C1 segment of cervical spinal cord (tissue), 14 donors: ENCODE measurements at regions not wholly inside any gene's neighbourhood (a gene's known extent, or its start where the extent isn't known, plus 50 kb on each side); places are given as distances from the start of the nearest gene placed in this dataset.

Source experiments
- DNase-seq, 14 donors: peaks; one replicate each; lab custom pipeline; 2025; lab: John Stamatoyannopoulos, UW

- DNase-seq = no peak
Measured at GRCh38 chr12:34190054-34190453, 167.8 kb downstream of the ALG10 start.

GRCh38 chr12:34198924-34199323 lies 176.6 kb downstream of the ALG10 start:
- DNase-seq = no peak

GRCh38 chr12:34203866-34204620 lies 181.7 kb downstream of the ALG10 start:
- DNase-seq = no peak

GRCh38 chr12:34204830-34205285 lies 182.6 kb downstream of the ALG10 start:
- DNase-seq = no peak

GRCh38 chr12:34205401-34205800 lies 183.1 kb downstream of the ALG10 start:
- DNase-seq = no peak

- no peak for DNase-seq
Measured at GRCh38 chr12:34206061-34206785, 183.9 kb downstream of the ALG10 start.

- no peak for DNase-seq
Measured at GRCh38 chr12:34207858-34208257, 185.6 kb downstream of the ALG10 start.

GRCh38 chr12:34208331-34209258 lies 186.3 kb downstream of the ALG10 start:
- no peak for DNase-seq

- DNase-seq = no peak
Measured at GRCh38 chr12:34209259-34209835, 187.1 kb downstream of the ALG10 start.

- DNase-seq = no peak
Measured at GRCh38 chr12:34210183-34210582, 187.9 kb downstream of the ALG10 start.

GRCh38 chr12:34210689-34211530 lies 188.6 kb downstream of the ALG10 start:
- DNase-seq = no peak

- DNase-seq = no peak
Measured at GRCh38 chr12:34212651-34213050, 190.4 kb downstream of the ALG10 start.

- DNase-seq = no peak
Measured at GRCh38 chr12:34214011-34214410, 191.7 kb downstream of the ALG10 start.

GRCh38 chr12:34215213-34215892 lies 193.1 kb downstream of the ALG10 start:
- DNase-seq = no peak

- no peak for DNase-seq
Measured at GRCh38 chr12:34215893-34216285, 193.6 kb downstream of the ALG10 start.

- DNase-seq = no peak
Measured at GRCh38 chr12:34217660-34218059, 195.4 kb downstream of the ALG10 start.

GRCh38 chr12:34218193-34219045 lies 196.1 kb downstream of the ALG10 start:
- peak in 9 of 14 donors; percentile 4 to 48 (median 19) for DNase-seq

- DNase-seq = no peak
Measured at GRCh38 chr12:34219046-34219770, 196.9 kb downstream of the ALG10 start.
